Lung microvascular endothelial cell (primary cell): ENCODE measurements at regions not wholly inside any gene's neighbourhood (a gene's known extent, or its start where the extent isn't known, plus 50 kb on each side); places are given as distances from the start of the nearest gene placed in this dataset.

ENCODE experiments used
- DNase-seq, 2 donors: peaks; one replicate each; pipeline versions ENCODE4 v3.0.0 to v3.0.0-alpha.2; 2010; ENCODE audit warnings: low read depth in 2 of 2

DNA sequence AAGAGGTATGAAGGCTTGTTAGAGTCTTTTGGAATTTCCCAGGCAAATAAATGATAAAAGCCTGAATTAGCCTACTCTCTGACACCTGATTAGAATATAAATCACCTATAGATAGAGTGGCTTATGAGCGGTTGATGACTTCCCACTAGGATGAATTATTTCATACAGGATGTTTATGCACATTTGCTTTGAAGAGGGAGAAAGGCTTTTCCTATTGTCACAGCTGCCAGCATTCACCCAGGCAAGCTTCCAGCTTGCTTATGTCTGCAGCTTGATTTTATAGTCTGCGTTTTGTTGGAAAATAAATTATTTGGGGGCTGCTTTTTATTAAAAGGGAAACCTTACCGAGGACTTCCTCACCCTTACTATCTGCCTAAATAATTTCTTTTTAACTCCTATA lies 51.3 kb upstream of the EIF2S2 start:
- peak; percentile 41 to 73 for DNase-seq

DNA sequence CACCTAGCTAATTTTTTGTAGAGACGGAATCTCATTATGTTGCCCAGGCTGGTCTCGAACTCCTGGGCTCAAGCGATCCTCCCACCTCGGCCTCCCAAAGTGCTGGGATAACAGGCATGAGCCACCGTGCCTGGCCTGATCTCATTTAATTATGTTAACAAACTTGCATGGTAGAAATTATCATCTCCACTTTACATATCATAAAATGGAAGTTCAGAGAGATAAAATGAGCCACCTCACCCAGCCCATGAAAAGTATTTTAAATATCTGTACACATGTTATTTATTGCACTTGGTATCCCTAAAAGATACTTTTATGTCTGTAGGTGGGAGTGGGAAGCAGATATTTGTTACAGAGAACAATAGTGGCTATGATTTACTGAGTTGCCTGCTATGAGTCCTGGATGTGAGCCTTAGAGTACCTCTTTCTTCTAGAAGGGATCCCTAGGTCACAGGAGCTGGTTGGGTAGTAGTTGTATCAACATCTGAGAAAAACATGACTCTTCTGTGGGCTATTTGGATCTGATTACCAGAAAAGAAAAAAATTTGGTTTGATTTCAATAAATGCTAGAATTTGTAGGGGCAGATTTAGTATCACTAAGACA lies 52.4 kb upstream of the EIF2S2 start:
- no peak for DNase-seq

- DNase-seq, result peak in 1 of 2 donors; percentile 60
Measured at GRCh38 chr20:34165018-34165619, 53.1 kb upstream of the EIF2S2 start.

DNA sequence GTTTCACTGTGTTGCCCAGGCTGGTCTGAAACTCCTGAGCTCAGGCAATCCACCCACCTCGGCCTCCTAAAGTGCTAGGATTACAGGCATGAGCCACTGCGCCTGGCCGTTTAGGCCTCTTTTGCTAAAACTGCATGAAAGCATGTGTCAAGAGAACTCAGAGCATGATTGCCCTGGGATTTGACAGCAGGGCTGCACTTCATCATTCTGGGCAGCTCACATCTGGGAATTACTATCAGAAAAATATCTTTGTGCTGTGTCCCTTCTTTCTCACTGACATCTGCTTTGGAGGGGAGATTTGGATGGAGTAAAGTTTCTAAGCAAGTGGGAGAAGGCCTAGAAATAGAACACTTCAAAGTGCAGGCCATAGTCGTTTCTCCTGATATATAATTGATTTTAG lies 59.6 kb upstream of the EIF2S2 start:
- DNase-seq, result no peak

DNA sequence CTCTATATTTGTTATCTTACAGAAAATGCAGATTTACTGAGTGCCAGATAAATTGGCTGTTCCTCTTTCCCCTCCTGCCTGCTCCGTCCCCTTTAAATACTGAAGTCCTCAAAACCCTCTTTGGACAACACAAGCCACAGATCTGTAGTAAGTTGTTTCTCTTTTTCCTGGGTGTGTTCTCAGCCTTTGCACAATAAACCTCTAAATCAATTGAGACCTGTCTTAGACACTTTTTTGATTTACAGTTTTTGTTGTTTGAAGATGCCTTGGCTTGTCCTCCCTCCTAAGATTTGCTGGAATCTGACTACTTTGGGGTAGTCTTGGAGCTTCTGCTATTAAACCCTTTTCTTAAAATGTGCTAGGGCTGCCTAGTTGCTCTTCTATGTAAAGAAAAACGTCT lies 60.9 kb upstream of the EIF2S2 start:
- no peak for DNase-seq

DNA sequence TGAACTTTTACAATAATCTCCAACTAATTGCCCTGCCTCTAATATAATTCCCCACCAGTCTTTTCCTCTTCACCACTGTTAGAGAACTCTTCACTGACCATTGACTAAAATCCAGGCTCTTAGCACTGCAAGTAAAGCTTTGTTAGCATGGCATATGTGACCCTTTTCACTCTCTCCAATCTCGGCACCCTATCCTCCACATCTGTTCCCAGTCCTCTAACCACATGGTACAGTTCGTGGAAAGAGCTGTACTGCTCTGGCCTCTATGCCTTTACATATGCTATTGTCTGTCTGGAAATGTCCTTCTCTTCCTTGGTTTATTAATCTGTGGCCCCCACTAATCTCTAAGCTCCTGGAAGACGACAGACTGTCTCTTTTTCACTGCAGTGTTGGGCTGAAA lies 63.0 kb upstream of the EIF2S2 start:
- DNase-seq, result no peak

DNA sequence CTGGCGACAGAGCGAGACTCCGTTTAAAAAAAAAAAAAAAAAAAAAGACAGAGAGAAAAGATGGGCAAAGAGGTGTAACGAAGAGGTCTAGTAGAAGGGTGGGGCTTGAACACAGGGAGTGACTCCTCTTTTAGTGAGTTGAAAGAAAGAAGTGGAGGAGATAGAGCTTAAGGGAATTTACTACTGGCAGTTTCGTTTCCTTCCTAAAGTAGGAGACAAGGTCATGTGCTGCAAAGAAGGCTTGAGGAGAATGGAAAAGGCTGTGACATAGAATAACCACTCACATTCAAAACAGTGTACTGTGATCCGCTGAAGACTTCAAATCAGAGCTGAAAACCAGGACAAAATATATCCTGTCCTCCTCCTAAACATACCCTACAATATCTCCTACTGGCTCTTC lies 63.8 kb upstream of the EIF2S2 start:
- no peak for DNase-seq

- no peak for DNase-seq
Measured at GRCh38 chr20:34177052-34177451, 64.2 kb upstream of the ASIP start.

DNA sequence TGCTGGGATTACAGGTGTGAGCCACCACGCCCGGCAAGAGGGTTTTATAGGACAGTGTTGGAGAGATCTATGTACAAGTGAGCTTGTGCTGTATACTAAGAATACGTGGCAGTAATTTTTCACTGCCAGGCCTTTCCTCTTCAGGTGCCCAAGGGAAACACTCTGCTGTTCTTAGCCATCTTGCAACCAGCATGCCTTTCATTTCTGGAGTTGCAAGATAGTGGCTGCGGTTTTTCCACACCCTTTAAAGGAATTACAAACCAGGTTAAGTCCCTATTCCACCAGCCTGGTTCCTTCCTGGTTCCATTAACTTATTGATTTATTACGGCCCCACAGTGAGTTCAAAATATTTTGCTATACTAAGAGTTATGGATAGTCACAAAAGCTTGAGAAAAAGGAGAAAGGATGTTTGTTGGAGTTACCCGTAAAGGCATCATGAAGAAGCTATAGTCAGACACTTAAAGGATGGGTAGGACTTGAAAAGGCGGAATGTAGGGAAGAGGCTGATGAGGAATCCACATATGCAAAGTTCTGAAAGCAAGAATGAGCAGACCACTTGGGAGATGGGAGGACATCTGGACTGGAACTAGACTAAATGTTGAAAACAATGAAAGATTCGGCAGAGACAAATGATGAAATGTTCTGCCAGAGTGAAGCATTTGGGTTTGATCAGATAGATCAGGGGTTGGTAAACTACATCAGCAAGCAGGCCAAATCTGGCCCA lies 61.4 kb upstream of the ASIP start:
- no peak for DNase-seq

DNA sequence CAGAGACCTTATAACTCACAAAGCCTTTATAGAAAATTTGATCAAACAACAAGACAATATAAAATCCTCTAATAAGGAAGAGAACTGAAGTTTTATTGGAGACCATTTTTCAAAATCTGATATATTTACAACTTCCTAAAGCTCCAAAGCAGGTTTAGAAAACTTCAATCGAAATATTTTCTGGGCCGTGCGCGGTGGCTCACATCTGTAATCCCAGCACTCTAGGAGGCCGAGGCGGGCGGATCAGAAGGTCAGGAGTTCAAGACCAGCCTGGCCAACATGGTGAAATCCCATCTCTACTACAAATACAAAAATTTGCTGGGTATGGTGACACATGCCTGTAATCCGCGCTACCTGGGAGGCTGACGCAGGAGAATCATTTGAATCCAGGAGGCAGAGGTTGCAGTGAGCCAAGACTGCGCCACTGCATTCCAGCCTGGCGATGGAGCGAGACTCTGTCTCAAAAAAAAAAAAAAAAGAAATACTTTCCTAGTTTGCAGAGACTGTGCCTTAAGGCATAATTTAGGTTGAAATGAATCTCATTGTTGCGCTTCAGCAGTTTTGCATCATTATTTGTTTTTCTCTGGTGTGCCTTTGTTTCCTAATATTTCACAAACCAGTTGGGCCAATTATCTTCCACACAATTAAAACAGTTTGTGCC lies 60.6 kb upstream of the ASIP start:
- DNase-seq, result no peak

GRCh38 chr20:34181484-34181883 lies 59.7 kb upstream of the ASIP start:
- no peak for DNase-seq

GRCh38 chr20:34185766-34186620 lies 55.2 kb upstream of the ASIP start:
- DNase-seq, result no peak

DNA sequence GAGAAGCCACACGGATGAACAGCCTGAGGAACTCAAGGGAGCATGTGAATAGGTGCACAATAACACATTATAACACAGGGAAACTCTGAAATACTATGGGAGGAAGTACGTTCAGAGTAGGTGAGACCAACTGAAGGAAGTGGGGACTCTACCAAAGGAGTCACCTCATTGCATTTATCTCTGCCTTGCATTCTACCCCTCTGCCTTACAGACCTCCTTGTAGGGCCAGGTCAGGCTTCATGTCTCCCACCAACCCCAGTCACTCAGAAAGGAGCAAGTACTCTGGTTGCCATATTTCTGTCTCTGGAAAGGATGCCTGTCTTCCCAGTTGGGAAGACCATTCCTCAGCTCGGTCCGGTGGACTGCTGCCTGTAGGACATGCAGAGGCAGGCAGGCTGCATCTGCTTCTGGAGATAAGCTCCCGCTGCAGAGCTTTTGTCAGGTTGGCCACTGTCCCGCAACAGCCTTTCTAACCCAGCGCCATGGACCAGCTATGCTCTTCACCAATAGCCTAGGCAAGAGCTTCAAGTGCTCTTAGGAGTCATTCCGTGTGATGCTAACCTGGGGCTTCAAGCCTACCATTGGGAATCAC lies 51.6 kb upstream of the ASIP start:
- DNase-seq, result no peak

DNA sequence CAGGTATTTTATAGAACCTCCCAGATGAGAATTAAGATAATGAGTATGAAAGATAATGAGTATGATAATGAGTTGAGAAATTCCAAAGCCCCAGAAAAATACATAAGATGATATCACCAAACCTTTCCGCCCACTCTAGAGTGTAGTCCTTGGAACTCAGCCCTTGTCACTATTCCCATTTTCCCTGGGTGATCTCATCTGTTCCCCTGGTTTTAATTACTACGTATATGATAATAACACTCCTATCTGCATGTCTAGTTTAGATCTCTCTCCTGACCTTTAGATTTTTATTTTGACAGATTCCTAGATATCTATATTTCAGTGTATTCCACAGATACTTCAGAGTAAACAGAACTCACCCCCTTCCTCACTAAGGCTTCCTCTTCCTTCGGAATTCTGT lies 51.0 kb upstream of the ASIP start:
- no peak for DNase-seq

DNA sequence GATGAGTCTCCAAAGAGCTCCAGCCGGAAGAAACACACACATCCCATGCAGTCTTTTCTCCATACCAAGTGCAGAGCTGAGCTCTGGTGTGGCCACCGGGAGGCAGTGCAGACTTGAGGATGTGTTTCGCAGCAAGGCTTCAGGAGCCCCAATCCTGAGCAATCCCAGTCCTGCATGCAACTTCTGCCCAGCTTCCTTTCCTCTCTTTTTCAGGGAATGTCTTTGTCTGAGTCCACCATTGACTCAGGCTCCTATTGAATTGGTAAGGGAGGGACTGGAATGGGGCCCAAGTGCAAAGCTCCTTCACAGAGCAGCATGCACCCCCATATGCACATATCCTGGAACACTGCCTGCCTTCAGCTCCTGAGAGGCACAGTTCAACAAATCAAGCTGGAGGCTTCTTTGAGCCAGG lies 50.5 kb upstream of the ASIP start:
- peak; percentile 84 to 86 for DNase-seq
